VCaP (cell line): ENCODE measurements at regions not wholly inside any gene's neighbourhood (a gene's known extent, or its start where the extent isn't known, plus 50 kb on each side); places are given as distances from the start of the nearest gene placed in this dataset.
A peak's percentile ranks its signal among the peaks of the same experiment; 100 is the strongest.

ENCODE experiments used
- H3K27ac ChIP-seq: fragments of 450-650 bp; 2 replicates; pipeline ENCODE4 v1.5.1; 2017
- TF ChIP-seq, protein P1 (sequence below): fragments of 450-650 bp; conservative IDR thresholded peaks from 2 replicates; pipeline ENCODE4 v1.5.1; 2017; ENCODE audit warnings: mild to moderate bottlenecking, moderate library complexity

DNA sequence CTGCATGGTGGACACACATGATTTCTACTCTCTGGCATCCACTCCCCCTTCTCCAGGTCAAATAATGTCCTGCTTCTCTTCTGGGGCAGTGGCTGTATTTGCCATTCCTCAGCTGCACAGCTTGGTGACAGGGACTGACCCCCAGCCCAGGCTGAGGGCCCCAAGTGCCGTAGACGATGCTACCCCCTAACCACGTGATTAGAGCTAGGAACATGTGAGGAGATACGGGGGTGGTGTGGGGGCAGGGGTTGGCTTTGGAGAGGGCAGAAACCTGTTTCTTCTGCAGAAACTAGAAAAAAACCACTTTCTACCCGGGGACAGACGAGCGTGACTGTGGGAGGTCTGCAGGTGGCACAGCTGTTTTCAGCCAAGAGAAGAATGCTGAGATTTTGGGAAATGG is 192.4 kb downstream of the SIPA1L2 start:
- no peak overlapping the region for H3K27ac ChIP-seq
- TF ChIP-seq, protein P1, sequence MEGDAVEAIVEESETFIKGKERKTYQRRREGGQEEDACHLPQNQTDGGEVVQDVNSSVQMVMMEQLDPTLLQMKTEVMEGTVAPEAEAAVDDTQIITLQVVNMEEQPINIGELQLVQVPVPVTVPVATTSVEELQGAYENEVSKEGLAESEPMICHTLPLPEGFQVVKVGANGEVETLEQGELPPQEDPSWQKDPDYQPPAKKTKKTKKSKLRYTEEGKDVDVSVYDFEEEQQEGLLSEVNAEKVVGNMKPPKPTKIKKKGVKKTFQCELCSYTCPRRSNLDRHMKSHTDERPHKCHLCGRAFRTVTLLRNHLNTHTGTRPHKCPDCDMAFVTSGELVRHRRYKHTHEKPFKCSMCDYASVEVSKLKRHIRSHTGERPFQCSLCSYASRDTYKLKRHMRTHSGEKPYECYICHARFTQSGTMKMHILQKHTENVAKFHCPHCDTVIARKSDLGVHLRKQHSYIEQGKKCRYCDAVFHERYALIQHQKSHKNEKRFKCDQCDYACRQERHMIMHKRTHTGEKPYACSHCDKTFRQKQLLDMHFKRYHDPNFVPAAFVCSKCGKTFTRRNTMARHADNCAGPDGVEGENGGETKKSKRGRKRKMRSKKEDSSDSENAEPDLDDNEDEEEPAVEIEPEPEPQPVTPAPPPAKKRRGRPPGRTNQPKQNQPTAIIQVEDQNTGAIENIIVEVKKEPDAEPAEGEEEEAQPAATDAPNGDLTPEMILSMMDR, result no peak

DNA sequence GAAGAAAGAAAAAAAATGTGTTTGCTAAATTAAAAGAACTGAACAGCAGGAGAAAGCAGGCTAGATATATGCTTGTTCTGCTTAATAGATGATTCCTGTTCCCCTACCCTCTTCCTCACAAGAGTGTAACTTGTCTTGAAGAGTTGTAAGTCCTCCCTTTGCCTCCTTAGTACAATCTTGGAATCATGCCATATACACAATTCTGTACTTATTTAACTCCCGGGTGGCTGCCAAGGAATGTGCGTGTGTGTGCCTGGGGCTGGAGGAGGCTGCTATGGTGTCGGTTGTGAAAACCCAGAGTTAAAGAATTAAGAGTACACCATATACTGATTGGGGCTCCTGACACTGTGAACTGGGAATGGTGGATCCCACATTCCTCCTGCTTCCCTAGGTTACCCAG is 194.2 kb downstream of the SIPA1L2 start:
- no peak overlapping the region for H3K27ac ChIP-seq

DNA sequence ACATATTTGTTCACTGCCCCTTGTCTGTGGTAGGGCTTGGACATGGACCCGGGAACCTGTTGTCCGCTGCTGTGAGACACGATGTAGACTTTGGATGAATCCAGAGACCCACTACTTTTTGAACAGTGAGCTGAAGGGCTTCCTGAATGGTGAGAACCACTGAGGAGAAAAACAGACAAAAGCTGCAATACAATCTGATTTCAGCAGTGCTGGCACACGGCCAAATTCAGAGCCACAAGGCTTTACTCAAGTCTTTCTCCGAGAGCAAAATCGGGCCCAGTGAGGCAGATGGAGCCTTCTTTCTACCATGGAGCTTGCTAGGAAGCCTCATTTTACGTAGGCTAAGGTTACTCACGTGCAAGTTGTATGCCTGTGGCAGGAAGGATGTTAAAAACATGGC is 197.6 kb downstream of the SIPA1L2 start:
- TF ChIP-seq, protein P1, result no peak
- no peak overlapping the region for H3K27ac ChIP-seq

More for the DNA sequence above, 194.2 kb downstream of the SIPA1L2 start:
- TF ChIP-seq, protein P1, result no peak

DNA sequence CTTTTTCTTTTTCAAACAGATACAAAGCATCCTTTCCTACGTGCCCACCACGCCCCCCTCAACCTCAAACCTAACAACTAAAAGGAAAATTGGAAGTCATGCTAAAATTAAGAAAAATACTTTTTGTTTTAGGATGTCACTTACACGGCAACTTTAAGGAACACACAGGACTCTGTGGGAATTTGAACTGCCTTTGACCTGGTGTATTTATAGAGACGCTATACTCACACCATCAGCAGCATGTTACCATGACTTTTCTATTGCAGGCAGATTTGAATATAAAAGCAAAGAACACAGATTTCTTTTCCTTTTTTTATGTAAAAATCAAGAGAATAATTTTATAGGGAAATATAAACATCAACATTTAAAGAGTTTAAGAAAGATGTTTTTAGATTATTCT is 198.2 kb downstream of the SIPA1L2 start:
- TF ChIP-seq, protein P1, result no peak
- no peak overlapping the region for H3K27ac ChIP-seq

DNA sequence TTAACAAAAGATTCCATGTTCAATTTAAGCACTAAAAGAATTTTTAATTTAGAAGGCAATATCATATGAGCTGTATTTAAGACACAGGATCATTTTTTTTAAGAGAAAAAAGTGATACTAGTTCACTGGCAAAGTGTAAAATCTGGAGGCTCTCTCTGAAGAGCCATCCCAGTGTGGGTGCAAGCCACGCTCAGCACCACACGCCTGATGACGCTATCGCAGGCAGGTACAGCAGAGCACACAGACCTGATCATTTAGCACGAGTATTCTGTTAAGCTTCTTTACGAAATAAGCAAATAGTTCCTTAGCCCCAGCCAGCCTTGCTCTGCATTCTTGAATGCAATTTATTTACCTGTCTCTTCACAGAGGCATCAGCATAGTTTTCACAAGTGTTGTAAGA is 198.6 kb downstream of the SIPA1L2 start:
- TF ChIP-seq, protein P1, result no peak
- no peak overlapping the region for H3K27ac ChIP-seq

DNA sequence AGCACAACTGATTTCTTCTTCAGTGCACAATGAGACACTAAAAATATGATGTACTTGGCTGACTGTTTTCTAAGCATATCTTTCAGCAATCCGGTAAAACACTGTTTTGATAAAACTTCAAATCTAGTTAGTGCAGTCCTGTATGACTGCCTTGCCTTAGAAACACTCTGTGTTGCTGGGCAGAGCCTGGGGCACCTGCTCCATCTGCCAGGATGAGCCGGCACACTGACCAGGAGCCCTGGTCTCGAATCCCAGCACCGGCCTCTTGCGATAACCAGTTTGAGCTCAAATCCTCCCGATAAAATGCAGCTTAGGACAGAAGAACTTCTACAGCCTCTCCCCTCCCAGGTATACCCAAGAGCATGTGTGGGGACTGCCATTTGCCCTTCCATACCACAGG is 199.5 kb downstream of the SIPA1L2 start:
- H3K27ac ChIP-seq, result no peak overlapping the region
- TF ChIP-seq, protein P1, result no peak

DNA sequence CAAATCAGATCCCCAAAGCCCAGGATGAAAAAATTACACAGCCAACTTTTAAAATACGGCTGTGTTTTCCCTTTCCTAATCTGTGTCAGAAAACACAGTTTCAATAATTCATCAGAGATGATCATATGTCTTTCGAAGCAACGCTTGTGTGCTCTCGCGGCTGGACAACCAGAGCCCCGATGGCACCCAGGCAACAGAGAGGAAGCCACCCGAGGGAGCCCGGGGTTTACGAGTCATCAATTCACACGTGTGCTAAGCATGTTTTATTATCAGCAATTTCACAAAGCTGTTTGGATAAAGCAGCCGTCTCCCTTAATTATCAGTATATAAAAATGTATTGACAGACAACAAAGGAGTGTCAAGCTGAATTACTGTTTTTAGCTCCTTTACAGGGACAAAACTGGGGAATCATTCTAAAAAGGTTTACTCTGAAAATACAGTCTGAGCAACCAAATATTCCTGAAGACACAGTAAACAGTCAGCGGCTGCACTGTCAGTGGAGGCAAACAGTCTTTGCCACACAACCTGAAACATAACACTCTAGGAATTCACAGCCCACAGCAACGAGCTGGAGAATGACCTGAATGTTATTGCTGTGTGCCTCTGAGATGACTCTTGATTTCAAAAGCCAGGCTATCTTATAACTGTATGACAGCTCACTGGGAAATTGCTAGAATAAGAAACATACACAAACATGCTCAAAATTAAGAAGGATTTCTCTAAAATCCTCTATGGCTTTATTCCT is 201.0 kb downstream of the SIPA1L2 start:
- peak overlapping the region; percentile 15; the same call in 1 of the 2 replicates for H3K27ac ChIP-seq
- TF ChIP-seq, protein P1, result no peak
